Astrocyte (in vitro differentiated cells and primary cell): ENCODE measurements at regions not wholly inside any gene's neighbourhood (a gene's known extent, or its start where the extent isn't known, plus 50 kb on each side); places are given as distances from the start of the nearest gene placed in this dataset.

Source experiments
- DNase-seq: peaks from one replicate; pipeline ENCODE4 v3.0.0-alpha.2; 2010; ENCODE audit warnings: low read depth
- FAIRE-seq: peaks from 2 replicates; lab custom pipeline; 2011; peaks lifted over from hg19 to GRCh38; lab: Jason Lieb, UNC
- H2AFZ ChIP-seq: 2 replicates; pipeline ENCODE4 v1.6.0; 2012; ENCODE audit warnings: low read depth, low read length, inconsistent platforms
- H3K27ac ChIP-seq: 2 replicates; pipeline ENCODE4 v1.5.1; 2011; ENCODE audit warnings: low read depth, low read length, inconsistent platforms
- H3K27me3 ChIP-seq: 2 replicates; pipeline ENCODE4 v1.6.0; 2011; ENCODE audit warnings: low read length, inconsistent platforms; ENCODE audit not compliant: insufficient read depth
- H3K36me3 ChIP-seq: 2 replicates; pipeline ENCODE4 v1.5.1; 2011; ENCODE audit warnings: low read length, inconsistent platforms; ENCODE audit not compliant: insufficient read depth
- H3K4me1 ChIP-seq: 2 replicates; pipeline ENCODE4 v1.5.1; 2011; ENCODE audit warnings: low read length, inconsistent platforms; ENCODE audit not compliant: insufficient read depth
- H3K4me2 ChIP-seq: 2 replicates; pipeline ENCODE4 v1.6.0; 2012; ENCODE audit warnings: low read length, inconsistent platforms
- H3K4me3 ChIP-seq: 2 replicates; pipeline ENCODE4 v1.5.1; 2011; ENCODE audit warnings: low read depth, mild to moderate bottlenecking, low read length, inconsistent platforms; ENCODE audit not compliant: insufficient read depth
- H3K79me2 ChIP-seq: 2 replicates; pipeline ENCODE4 v1.6.0; 2012; ENCODE audit warnings: mild to moderate bottlenecking, low read length, inconsistent platforms; ENCODE audit not compliant: insufficient read depth
- H3K9ac ChIP-seq: 2 replicates; pipeline ENCODE4 v1.6.0; 2012; ENCODE audit warnings: mild to moderate bottlenecking, low read length, inconsistent platforms
- H3K9me3 ChIP-seq: 2 replicates; pipeline ENCODE4 v1.5.1; 2012; ENCODE audit warnings: low read depth, mild to moderate bottlenecking, low read length, inconsistent platforms; ENCODE audit not compliant: insufficient read depth
- H4K20me1 ChIP-seq: 2 replicates; pipeline ENCODE4 v1.6.0; 2012; ENCODE audit warnings: low read length, inconsistent platforms; ENCODE audit not compliant: insufficient read depth
- H3K27ac Mint-ChIP-seq: one replicate; pipeline ENCODE4 v1.8.0; 2021; ENCODE audit warnings: mild to moderate bottlenecking, mixed read lengths; ENCODE audit not compliant: unreplicated experiment
- H3K27me3 Mint-ChIP-seq: one replicate; pipeline ENCODE4 v1.8.0; 2021; ENCODE audit warnings: low read depth, mixed read lengths; ENCODE audit not compliant: unreplicated experiment
- H3K36me3 Mint-ChIP-seq: one replicate; pipeline ENCODE4 v1.8.0; 2021; ENCODE audit warnings: low read depth, mixed read lengths; ENCODE audit not compliant: unreplicated experiment
- H3K4me1 Mint-ChIP-seq: one replicate; pipeline ENCODE4 v1.8.0; 2021; ENCODE audit warnings: low read depth, mixed read lengths; ENCODE audit not compliant: unreplicated experiment
- H3K4me3 Mint-ChIP-seq: one replicate; pipeline ENCODE4 v1.8.0; 2021; ENCODE audit warnings: mild to moderate bottlenecking, moderate library complexity, mixed read lengths; ENCODE audit not compliant: unreplicated experiment
- H3K9me3 Mint-ChIP-seq: one replicate; pipeline ENCODE4 v1.8.0; 2021; ENCODE audit warnings: mild to moderate bottlenecking, mixed read lengths; ENCODE audit not compliant: unreplicated experiment
- CTCF ChIP-seq: IDR thresholded peaks from 2 replicates; pipeline ENCODE4 v1.5.1; 2011; ENCODE audit warnings: low read depth, mild to moderate bottlenecking, inconsistent platforms, low read length, moderate library complexity; ENCODE audit not compliant: insufficient read depth
- EZH2 ChIP-seq: IDR thresholded peaks from 2 replicates; pipeline ENCODE4 v1.6.1; 2012; ENCODE audit warnings: mild to moderate bottlenecking, low read length, inconsistent platforms; ENCODE audit not compliant: insufficient read depth

- Histone ChIP-seq H2AFZ (no peak overlapping the region), H4K20me1 (no peaks in the 10 kb centered on the region), H3K27ac (no peak overlapping the region), H3K27me3 (no peaks in the 10 kb centered on the region), H3K4me1 (peaks cover 11% of the 10 kb centered on the region), H3K36me3 (no peaks in the 10 kb centered on the region), H3K4me2 (no peak overlapping the region), H3K79me2 (no peaks in the 10 kb centered on the region), H3K9ac (no peak overlapping the region), H3K9me3 (no peaks in the 10 kb centered on the region), H3K4me3 (no peak overlapping the region)
- no peaks in the 10 kb centered on the region for H3K9me3 Mint-ChIP-seq
- peaks cover 11% of the 10 kb centered on the region for H3K4me1 Mint-ChIP-seq
- FAIRE-seq (no peak), DNase-seq (no peak)
- H3K36me3 Mint-ChIP-seq = no peaks in the 10 kb centered on the region
- H3K4me3 Mint-ChIP-seq = no peak overlapping the region
- no peak overlapping the region for H3K27ac Mint-ChIP-seq
- TF ChIP-seq CTCF = no peak
- no peak for TF ChIP-seq EZH2
- no peaks in the 10 kb centered on the region for H3K27me3 Mint-ChIP-seq
These were observed 141.1 kb upstream of the SGK1 start for GRCh38 chr6:134458857-134459657.

- Mint-ChIP-seq H3K9me3 (no peaks in the 10 kb centered on the region), H3K36me3 (no peaks in the 10 kb centered on the region), H3K27ac (no peak overlapping the region), H3K27me3 (no peaks in the 10 kb centered on the region), H3K4me1 (peaks cover 14% of the 10 kb centered on the region), H3K4me3 (no peak overlapping the region)
- H3K27me3 ChIP-seq = no peaks in the 10 kb centered on the region
- peaks cover 11% of the 10 kb centered on the region for H3K4me1 ChIP-seq
- TF ChIP-seq CTCF = no peak
- no peak for TF ChIP-seq EZH2
- no peaks in the 10 kb centered on the region for H3K79me2 ChIP-seq
- no peaks in the 10 kb centered on the region for H3K36me3 ChIP-seq
- H3K4me2 ChIP-seq = no peak overlapping the region
- no peak for DNase-seq
- no peaks in the 10 kb centered on the region for H4K20me1 ChIP-seq
- no peak overlapping the region for H3K27ac ChIP-seq
- no peak for FAIRE-seq
- no peaks in the 10 kb centered on the region for H3K9me3 ChIP-seq
- no peak overlapping the region for H3K4me3 ChIP-seq
- no peak overlapping the region for H3K9ac ChIP-seq
- H2AFZ ChIP-seq = no peak overlapping the region
These were observed 140.0 kb upstream of the SGK1 start for GRCh38 chr6:134457941-134458340.

- no peak overlapping the region for H3K9ac ChIP-seq
- DNase-seq = no peak
- no peaks in the 10 kb centered on the region for H3K27me3 ChIP-seq
- H3K79me2 ChIP-seq = no peaks in the 10 kb centered on the region
- H3K27ac ChIP-seq = no peak overlapping the region
- H3K4me1 Mint-ChIP-seq = peaks cover 14% of the 10 kb centered on the region
- H3K4me2 ChIP-seq = no peak overlapping the region
- no peak overlapping the region for H3K4me3 ChIP-seq
- H3K36me3 ChIP-seq = no peaks in the 10 kb centered on the region
- no peak overlapping the region for H3K4me3 Mint-ChIP-seq
- no peak overlapping the region for H3K27ac Mint-ChIP-seq
- H3K36me3 Mint-ChIP-seq = no peaks in the 10 kb centered on the region
- no peaks in the 10 kb centered on the region for H4K20me1 ChIP-seq
- H3K9me3 ChIP-seq = no peaks in the 10 kb centered on the region
- H3K4me1 ChIP-seq = peaks cover 11% of the 10 kb centered on the region
- H3K9me3 Mint-ChIP-seq = no peaks in the 10 kb centered on the region
- TF ChIP-seq EZH2 = no peak
- TF ChIP-seq CTCF = no peak
- FAIRE-seq = no peak
- no peak overlapping the region for H2AFZ ChIP-seq
- H3K27me3 Mint-ChIP-seq = no peaks in the 10 kb centered on the region
These were observed 138.3 kb upstream of the SGK1 start for GRCh38 chr6:134456226-134456625.
